ENCODE measurements at regions not wholly inside any gene's neighbourhood (a gene's known extent, or its start where the extent isn't known, plus 50 kb on each side); places are given as distances from the start of the nearest gene placed in this dataset.

GRCh38 chr5:3854188-3854821 lies 258.7 kb downstream of the IRX1 start:
- Histone ChIP-seq H3K4me1 (ENCODE audit: control insufficient read depth in 3 of 3, insufficient read depth in 2 of 3, low read depth in 1 of 3, low read length in 2 of 3) (no peaks in the 10 kb centered on the region), H3K27me3 (ENCODE audit: control insufficient read depth in 3 of 3, insufficient read depth in 3 of 3, low read length in 3 of 3) (no peaks in the 10 kb centered on the region), H3K36me3 (ENCODE audit: control insufficient read depth in 3 of 3, insufficient read depth in 2 of 3, low read depth in 1 of 3, low read length in 3 of 3) (no peaks in the 10 kb centered on the region), H3K4me3 (ENCODE audit: low read depth in 1 of 3, low read length in 3 of 3) (no peak overlapping the region), H3K27ac (ENCODE audit: low read depth in 1 of 3, low read length in 2 of 3) (no peak overlapping the region), H3K9me3 (ENCODE audit: control insufficient read depth in 2 of 2, insufficient read depth in 1 of 2, low read depth in 1 of 2, low read length in 1 of 2) (no peaks in the 10 kb centered on the region)
- FAIRE-seq (no peak), DNase-seq (no peak)
- WGBS, 3 donors, result 46 to 68% (median 55%) methylated on average over 30 of the region's 30 CpGs

- Histone ChIP-seq H3K4me3 (ENCODE audit: low read depth in 1 of 3, low read length in 3 of 3) (no peak overlapping the region), H3K27me3 (ENCODE audit: control insufficient read depth in 3 of 3, insufficient read depth in 3 of 3, low read length in 3 of 3) (no peaks in the 10 kb centered on the region), H3K4me1 (ENCODE audit: control insufficient read depth in 3 of 3, insufficient read depth in 2 of 3, low read depth in 1 of 3, low read length in 2 of 3) (no peaks in the 10 kb centered on the region), H3K9me3 (ENCODE audit: control insufficient read depth in 2 of 2, insufficient read depth in 1 of 2, low read depth in 1 of 2, low read length in 1 of 2) (no peaks in the 10 kb centered on the region), H3K27ac (ENCODE audit: low read depth in 1 of 3, low read length in 2 of 3) (no peak overlapping the region), H3K36me3 (ENCODE audit: control insufficient read depth in 3 of 3, insufficient read depth in 2 of 3, low read depth in 1 of 3, low read length in 3 of 3) (no peaks in the 10 kb centered on the region)
- FAIRE-seq (no peak), DNase-seq (no peak)
- WGBS, 3 donors, result 89 to 98% (median 94%) methylated on average over 6 of the region's 6 CpGs
Observed at GRCh38 chr5:3856036-3856435, 260.4 kb downstream of the IRX1 start.

GRCh38 chr5:3858524-3858923 lies 262.9 kb downstream of the IRX1 start:
- FAIRE-seq (no peak), DNase-seq (no peak)
- no peaks in the 10 kb centered on the region for H3K27me3 ChIP-seq (ENCODE audit: control insufficient read depth in 3 of 3, insufficient read depth in 3 of 3, low read length in 3 of 3)
- no peaks in the 10 kb centered on the region for H3K4me1 ChIP-seq (ENCODE audit: control insufficient read depth in 3 of 3, insufficient read depth in 2 of 3, low read depth in 1 of 3, low read length in 2 of 3)
- WGBS, 3 donors, result 51 to 70% (median 59%) methylated on average over 4 of the region's 4 CpGs
- no peaks in the 10 kb centered on the region for H3K36me3 ChIP-seq (ENCODE audit: control insufficient read depth in 3 of 3, insufficient read depth in 2 of 3, low read depth in 1 of 3, low read length in 3 of 3)
- no peak overlapping the region for H3K4me3 ChIP-seq (ENCODE audit: low read depth in 1 of 3, low read length in 3 of 3)
- H3K9me3 ChIP-seq (ENCODE audit: control insufficient read depth in 2 of 2, insufficient read depth in 1 of 2, low read depth in 1 of 2, low read length in 1 of 2), result no peaks in the 10 kb centered on the region
- no peak overlapping the region for H3K27ac ChIP-seq (ENCODE audit: low read depth in 1 of 3, low read length in 2 of 3)

DNA sequence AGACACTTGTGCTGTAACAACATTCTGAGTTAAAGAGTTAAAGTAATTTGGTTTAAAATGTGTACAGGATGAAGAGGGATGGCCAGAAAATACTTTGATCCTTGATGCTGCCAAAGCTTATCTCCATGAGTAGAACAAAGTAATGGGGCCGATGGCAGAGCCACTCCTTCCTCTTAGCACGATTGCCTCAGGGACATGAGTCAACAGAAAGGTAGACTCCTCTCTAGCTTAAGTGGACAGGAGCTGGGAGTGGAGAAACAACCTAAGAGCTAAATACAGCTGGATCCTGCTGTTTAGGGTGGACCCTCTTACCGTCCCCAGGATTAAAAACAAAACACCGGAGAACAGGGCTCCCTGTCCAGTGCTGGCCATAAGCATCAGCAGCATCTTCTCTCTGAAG lies 267.3 kb downstream of the IRX1 start:
- H3K9me3 ChIP-seq (ENCODE audit: control insufficient read depth in 2 of 2, insufficient read depth in 1 of 2, low read depth in 1 of 2, low read length in 1 of 2), result no peaks in the 10 kb centered on the region
- no peak overlapping the region for H3K4me3 ChIP-seq (ENCODE audit: low read depth in 1 of 3, low read length in 3 of 3)
- no peaks in the 10 kb centered on the region for H3K36me3 ChIP-seq (ENCODE audit: control insufficient read depth in 3 of 3, insufficient read depth in 2 of 3, low read depth in 1 of 3, low read length in 3 of 3)
- no peaks in the 10 kb centered on the region for H3K27me3 ChIP-seq (ENCODE audit: control insufficient read depth in 3 of 3, insufficient read depth in 3 of 3, low read length in 3 of 3)
- DNase-seq, result no peak
- WGBS, 3 donors, result 50 to 71% (median 58%) methylated on average over 4 of the region's 4 CpGs
- no peaks in the 10 kb centered on the region for H3K4me1 ChIP-seq (ENCODE audit: control insufficient read depth in 3 of 3, insufficient read depth in 2 of 3, low read depth in 1 of 3, low read length in 2 of 3)
- FAIRE-seq, result no peak
- no peak overlapping the region for H3K27ac ChIP-seq (ENCODE audit: low read depth in 1 of 3, low read length in 2 of 3)

GRCh38 chr5:3875144-3875543 lies 279.5 kb downstream of the IRX1 start:
- no peak for DNase-seq

DNA sequence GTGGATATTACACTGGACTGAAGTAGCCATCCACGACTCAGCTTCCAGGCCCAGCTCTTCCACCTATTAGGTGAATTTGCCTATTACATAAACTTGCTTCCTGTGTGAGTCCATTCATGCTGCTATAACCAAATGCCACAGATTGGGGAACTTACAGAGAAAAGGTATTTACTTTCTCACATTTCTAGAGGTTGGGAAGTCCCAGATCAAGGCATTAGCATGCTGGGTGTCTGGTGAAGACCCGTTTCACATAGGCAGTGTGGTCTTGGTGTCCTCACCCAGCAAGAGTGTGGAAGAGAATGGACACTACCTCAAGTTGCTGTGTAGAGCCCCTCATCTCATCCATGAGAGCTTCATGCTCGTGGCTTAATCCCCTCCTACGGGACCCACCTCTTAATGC lies 282.6 kb downstream of the IRX1 start:
- DNase-seq (no peak), FAIRE-seq (no peak)
- no peaks in the 10 kb centered on the region for H3K36me3 ChIP-seq (ENCODE audit: control insufficient read depth in 3 of 3, insufficient read depth in 2 of 3, low read depth in 1 of 3, low read length in 3 of 3)
- no peak overlapping the region for H3K27ac ChIP-seq (ENCODE audit: low read depth in 1 of 3, low read length in 2 of 3)
- WGBS, 3 donors, result 56 to 74% (median 70%) methylated on average over 4 of the region's 4 CpGs
- H3K4me1 ChIP-seq (ENCODE audit: control insufficient read depth in 3 of 3, insufficient read depth in 2 of 3, low read depth in 1 of 3, low read length in 2 of 3), result no peaks in the 10 kb centered on the region
- no peak overlapping the region for H3K4me3 ChIP-seq (ENCODE audit: low read depth in 1 of 3, low read length in 3 of 3)
- no peaks in the 10 kb centered on the region for H3K9me3 ChIP-seq (ENCODE audit: control insufficient read depth in 2 of 2, insufficient read depth in 1 of 2, low read depth in 1 of 2, low read length in 1 of 2)
- peaks cover 0 to 2% (median 0%) of the 10 kb centered on the region in 3 donors for H3K27me3 ChIP-seq (ENCODE audit: control insufficient read depth in 3 of 3, insufficient read depth in 3 of 3, low read length in 3 of 3)

More at GRCh38 chr5:3875144-3875543, 279.5 kb downstream of the IRX1 start:
- Histone ChIP-seq H3K4me1 (ENCODE audit: control insufficient read depth in 3 of 3, insufficient read depth in 2 of 3, low read depth in 1 of 3, low read length in 2 of 3) (no peaks in the 10 kb centered on the region), H3K9me3 (ENCODE audit: control insufficient read depth in 2 of 2, insufficient read depth in 1 of 2, low read depth in 1 of 2, low read length in 1 of 2) (no peaks in the 10 kb centered on the region), H3K27me3 (ENCODE audit: control insufficient read depth in 3 of 3, insufficient read depth in 3 of 3, low read length in 3 of 3) (no peaks in the 10 kb centered on the region), H3K4me3 (ENCODE audit: low read depth in 1 of 3, low read length in 3 of 3) (no peak overlapping the region), H3K27ac (ENCODE audit: low read depth in 1 of 3, low read length in 2 of 3) (no peak overlapping the region), H3K36me3 (ENCODE audit: control insufficient read depth in 3 of 3, insufficient read depth in 2 of 3, low read depth in 1 of 3, low read length in 3 of 3) (no peaks in the 10 kb centered on the region)
- FAIRE-seq, result no peak
- WGBS, 3 donors, result 80 to 90% (median 90%) methylated on average over 10 of the region's 10 CpGs

- no peak overlapping the region for H3K27ac ChIP-seq (ENCODE audit: low read depth in 1 of 3, low read length in 2 of 3)
- no peaks in the 10 kb centered on the region for H3K36me3 ChIP-seq (ENCODE audit: control insufficient read depth in 3 of 3, insufficient read depth in 2 of 3, low read depth in 1 of 3, low read length in 3 of 3)
- H3K4me3 ChIP-seq (ENCODE audit: low read depth in 1 of 3, low read length in 3 of 3), result no peak overlapping the region
- no peaks in the 10 kb centered on the region for H3K4me1 ChIP-seq (ENCODE audit: control insufficient read depth in 3 of 3, insufficient read depth in 2 of 3, low read depth in 1 of 3, low read length in 2 of 3)
- peaks cover 0 to 2% (median 0%) of the 10 kb centered on the region in 3 donors for H3K27me3 ChIP-seq (ENCODE audit: control insufficient read depth in 3 of 3, insufficient read depth in 3 of 3, low read length in 3 of 3)
- DNase-seq (no peak), FAIRE-seq (no peak)
- WGBS, 3 donors, result 70 to 82% (median 73%) methylated on average over 11 of the region's 11 CpGs
- H3K9me3 ChIP-seq (ENCODE audit: control insufficient read depth in 2 of 2, insufficient read depth in 1 of 2, low read depth in 1 of 2, low read length in 1 of 2), result no peaks in the 10 kb centered on the region
Observed at GRCh38 chr5:3883040-3883439, 287.4 kb downstream of the IRX1 start.

DNA sequence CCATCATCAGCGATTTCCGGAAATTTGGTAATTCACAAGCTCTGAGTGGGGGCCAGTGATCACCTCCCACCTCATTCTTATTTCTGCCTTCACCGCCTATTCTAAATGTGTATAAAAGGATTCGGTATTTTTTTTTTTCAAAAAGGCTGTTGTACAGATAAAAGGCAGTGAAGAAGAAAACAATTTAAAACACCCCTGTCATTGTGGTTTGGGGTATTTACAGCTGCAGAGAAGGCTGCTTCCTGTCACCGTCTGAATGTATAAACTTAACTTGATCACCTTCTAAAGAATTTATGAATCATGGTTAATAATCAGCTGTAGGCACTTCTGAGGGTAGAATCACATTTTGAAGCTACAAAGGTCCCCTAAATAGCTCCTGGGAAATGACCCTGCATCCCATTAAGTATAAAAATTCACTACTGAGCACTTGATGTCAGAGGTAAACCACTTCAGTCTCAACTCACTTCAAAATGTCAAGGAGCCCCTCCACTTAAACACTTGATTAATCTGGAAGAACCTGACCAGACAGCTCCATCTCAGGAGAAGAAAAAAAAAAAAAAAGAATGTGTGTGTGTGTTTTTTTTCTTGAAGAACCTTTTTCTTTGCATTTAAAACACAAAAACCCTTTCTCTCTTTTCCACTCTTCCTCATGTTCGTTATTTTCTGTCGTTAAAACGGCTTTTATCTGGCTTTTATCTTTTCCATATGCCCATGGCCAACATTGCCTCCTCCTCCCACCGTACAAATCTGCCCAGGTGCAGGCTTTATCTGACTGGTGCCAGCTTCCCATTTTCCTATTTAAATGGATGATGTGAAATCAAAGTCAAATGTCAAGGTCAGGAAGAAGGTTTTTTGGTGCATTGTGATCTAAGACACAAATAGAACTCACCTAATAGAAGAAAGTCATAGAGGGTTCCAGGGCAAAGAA lies 291.2 kb downstream of the IRX1 start:
- Histone ChIP-seq H3K27me3 (ENCODE audit: control insufficient read depth in 3 of 3, insufficient read depth in 3 of 3, low read length in 3 of 3) (peaks cover 0 to 2% (median 0%) of the 10 kb centered on the region in 3 donors), H3K9me3 (ENCODE audit: control insufficient read depth in 2 of 2, insufficient read depth in 1 of 2, low read depth in 1 of 2, low read length in 1 of 2) (peaks cover 0 to 2% of the 10 kb centered on the region in 2 donors), H3K27ac (ENCODE audit: low read depth in 1 of 3, low read length in 2 of 3) (no peak overlapping the region), H3K36me3 (ENCODE audit: control insufficient read depth in 3 of 3, insufficient read depth in 2 of 3, low read depth in 1 of 3, low read length in 3 of 3) (no peaks in the 10 kb centered on the region), H3K4me3 (ENCODE audit: low read depth in 1 of 3, low read length in 3 of 3) (no peak overlapping the region), H3K4me1 (ENCODE audit: control insufficient read depth in 3 of 3, insufficient read depth in 2 of 3, low read depth in 1 of 3, low read length in 2 of 3) (no peaks in the 10 kb centered on the region)
- WGBS, 3 donors, result 33 to 46% (median 41%) methylated on average over 9 of the region's 9 CpGs
- no peak for DNase-seq
- no peak for FAIRE-seq

Data from small intestine (tissue), 7 donors.